SH-SY5Y (cell line): ENCODE measurements at regions not wholly inside any gene's neighbourhood (a gene's known extent, or its start where the extent isn't known, plus 50 kb on each side); places are given as distances from the start of the nearest gene placed in this dataset.

Experiments used
- GATA2 ChIP-seq: IDR thresholded peaks from 2 replicates; pipeline ENCODE4 v1.6.1; 2011; ENCODE audit warnings: mild to moderate bottlenecking, low read depth, low read length
- GATA3 ChIP-seq: IDR thresholded peaks from 2 replicates; pipeline ENCODE4 v1.6.1; 2011; ENCODE audit warnings: low read depth, mild to moderate bottlenecking, low read length, moderate library complexity

DNA sequence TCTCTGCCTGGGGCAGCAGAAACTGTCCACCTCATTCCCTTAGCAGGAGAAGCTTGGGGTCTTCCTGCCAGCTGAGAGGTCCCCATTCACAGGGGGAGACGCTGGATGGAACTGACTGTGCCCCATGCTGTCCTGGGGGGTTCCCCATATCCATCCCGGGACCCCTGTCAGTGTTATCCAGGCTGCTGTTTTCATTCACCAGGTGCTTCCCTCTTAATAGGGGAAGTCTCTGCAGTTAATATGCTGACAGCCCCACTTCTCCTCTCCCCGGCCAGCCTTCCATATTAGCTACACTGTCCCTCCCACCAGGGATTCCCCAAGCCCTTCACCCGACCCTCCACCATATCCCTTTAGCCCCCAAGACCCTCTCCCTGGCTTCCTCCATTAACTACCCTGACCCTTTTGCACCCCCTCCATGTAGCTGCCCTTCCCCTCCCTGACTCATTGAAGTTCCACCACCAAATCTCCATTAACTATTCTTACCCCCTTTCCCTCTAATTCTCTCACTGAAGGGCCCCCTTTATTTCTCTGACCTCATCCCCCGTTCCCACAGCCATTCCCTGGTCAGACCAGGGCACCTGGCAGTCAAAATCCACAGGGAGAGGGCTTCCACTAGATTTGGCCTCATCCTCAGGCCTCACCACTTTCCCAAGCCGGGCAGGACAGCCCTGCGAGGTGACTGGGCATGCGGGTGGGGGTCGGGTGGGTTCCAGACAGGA lies 92.0 kb upstream of the PAX2 start:
- TF ChIP-seq GATA2 (no peak), GATA3 (no peak)
